RPMI8226 (cell line): ENCODE measurements at regions not wholly inside any gene's neighbourhood (a gene's known extent, or its start where the extent isn't known, plus 50 kb on each side); places are given as distances from the start of the nearest gene placed in this dataset.

Experiments used
- DNase-seq: peaks from one replicate; pipeline ENCODE4 v3.0.0-alpha.2; 2015

- no peak for DNase-seq
Observed at GRCh38 chr19:29324717-29325116, 111.8 kb upstream of the UQCRFS1 start.

- DNase-seq = no peak
Observed at GRCh38 chr19:29325241-29325975, 112.5 kb upstream of the UQCRFS1 start.

- no peak for DNase-seq
Observed at GRCh38 chr19:29326351-29326750, 113.4 kb upstream of the UQCRFS1 start.

DNA sequence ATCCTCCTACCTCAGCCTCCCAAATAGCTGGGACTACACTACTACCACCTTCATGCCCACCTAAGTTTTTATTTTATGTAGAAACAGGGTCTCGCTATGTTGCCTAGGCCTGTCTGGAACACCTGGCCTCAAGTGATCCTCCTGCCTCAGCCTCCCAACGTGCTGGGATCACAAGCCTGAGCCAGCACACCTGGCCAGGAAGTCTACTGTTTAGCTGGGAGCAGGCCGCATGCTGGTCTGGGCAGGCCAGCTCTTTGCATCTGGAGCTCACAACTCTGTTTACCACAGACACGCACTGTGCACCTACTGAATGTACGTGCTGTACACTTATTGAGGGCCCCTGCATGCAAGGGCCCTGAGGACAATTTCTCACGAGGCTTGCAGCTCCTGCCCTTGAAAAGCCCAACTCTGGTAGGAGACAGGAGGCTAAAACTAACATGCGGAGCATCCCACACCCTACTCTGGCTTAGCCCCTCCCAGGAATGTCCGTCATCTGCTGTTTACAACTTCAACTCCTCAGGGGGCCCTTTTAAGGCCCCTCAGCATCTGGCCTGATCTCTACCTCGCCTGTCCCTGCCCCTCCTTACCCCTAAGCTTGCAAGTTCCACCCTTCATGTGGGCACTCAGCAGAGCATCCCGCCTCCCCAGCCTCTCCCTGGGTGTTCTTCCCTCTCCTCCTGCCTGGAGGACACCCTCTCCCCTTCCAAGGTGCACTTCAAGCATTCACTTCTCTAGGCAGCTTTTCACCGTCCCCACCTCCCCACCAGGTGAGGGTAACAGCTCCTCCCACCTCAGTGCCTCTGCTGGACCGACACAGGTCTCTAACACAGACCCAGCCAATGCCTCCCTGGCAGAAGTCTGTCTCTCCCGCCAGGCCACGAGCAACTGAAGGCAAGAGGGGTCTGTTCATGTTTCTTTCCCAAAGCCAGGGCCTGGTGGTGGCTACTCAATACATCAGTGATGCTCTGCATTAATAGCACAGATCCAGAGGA lies 114.2 kb upstream of the UQCRFS1 start:
- DNase-seq = no peak

DNA sequence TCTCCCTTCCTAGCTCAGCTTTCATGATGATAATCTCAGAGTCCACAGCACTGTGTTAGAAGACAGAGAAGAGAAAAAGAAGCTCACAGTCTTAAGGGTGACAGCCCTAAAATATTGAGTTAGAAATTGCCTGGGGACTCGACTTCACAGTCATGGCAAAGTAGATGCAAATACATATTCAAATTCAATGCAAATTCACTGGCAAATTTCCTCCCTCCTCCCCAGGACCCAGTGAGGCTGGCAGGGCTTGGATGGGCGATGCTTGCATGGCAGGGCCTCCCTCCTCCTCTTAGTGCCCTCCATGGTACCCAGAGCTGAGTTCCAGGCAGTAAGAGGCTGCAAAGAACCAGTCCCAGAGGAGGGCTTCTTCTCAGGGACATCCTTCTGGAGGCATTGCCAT lies 115.6 kb upstream of the UQCRFS1 start:
- DNase-seq = no peak

- peak; percentile 42 for DNase-seq
Observed at GRCh38 chr19:29329460-29330134, 116.6 kb upstream of the UQCRFS1 start.

DNA sequence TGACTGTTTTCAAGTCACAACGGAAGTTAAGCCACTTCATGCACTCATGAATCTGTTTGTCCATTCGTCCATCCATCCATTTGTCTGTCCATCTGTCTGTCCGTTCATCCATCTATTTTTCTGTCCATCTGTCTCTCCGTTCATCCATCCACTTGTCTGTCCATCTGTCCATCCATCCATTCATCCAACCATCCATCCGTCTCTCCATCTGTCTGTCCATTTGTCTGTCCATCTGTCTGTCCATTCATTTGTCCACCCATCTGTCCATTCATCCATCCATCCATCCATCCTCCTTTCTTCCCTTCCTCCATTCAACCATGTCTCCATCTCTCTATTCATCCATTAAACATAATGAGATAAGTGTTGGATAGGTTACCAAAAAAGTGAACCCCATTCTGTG lies 123.5 kb upstream of the UQCRFS1 start:
- no peak for DNase-seq

DNA sequence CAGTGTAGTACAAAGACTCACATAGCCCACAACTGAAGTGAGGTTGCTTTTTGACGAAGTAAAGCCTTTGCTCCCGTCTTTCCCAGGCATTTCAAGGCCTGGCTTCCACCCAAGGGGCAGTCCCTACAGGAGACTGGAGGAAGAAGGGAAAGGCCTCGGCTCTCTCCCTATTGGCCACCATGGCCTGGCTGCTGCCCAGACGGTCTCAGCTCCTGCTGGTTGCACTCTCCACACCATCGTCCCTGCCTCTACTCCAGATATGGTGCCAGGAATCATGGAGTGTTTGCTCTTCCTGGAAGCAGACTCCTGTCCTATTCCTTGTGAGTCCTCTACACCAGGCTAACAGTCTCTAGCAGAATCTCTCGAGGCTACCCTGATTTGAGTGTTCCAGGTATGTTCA lies 124.1 kb upstream of the UQCRFS1 start:
- DNase-seq = no peak

DNA sequence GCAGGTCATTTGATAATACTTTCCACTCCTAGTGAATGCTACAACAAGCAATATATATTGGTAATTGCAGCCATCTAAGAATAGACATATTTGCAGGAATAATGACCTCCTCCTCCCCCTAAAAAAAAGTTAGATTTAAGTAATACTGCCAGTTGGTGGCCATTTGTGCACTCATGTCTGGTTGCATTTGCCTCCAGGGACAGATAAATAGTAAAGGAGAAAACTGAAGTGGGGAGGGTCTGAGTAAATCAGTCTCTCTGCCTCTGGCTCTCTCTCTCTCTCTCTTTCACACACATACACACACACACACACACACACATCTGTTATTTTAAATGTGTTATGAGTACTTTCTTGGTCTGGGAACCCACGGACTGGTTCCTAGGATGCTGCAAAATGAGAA lies 125.5 kb upstream of the UQCRFS1 start:
- DNase-seq = no peak

- no peak for DNase-seq
Observed at GRCh38 chr19:29342721-29343120, 129.8 kb upstream of the UQCRFS1 start.

DNA sequence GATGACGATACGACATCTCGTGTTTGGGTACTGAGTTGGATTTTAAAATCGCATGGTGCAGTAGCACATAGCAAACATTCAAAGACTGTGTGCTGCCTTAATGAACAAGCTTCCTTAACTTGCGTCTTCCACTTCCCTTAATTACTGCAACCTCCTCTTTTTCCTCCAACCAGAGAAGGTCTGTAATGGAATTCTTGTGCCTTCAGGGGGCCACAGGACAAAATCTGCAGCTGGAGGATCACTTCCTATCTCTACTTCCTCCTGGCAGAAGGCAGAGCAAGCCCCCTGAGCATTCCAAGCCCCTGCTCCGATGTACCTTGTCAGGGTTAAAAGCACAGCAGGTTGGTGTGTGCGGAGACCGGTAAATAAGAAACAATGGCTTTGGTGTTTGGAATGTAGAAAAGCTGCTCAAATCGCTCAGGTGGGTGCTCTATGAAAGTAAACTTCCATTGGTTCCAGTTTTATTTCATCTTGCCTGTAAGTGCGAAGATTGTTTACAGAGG lies 151.3 kb upstream of the UQCRFS1 start:
- no peak for DNase-seq

DNA sequence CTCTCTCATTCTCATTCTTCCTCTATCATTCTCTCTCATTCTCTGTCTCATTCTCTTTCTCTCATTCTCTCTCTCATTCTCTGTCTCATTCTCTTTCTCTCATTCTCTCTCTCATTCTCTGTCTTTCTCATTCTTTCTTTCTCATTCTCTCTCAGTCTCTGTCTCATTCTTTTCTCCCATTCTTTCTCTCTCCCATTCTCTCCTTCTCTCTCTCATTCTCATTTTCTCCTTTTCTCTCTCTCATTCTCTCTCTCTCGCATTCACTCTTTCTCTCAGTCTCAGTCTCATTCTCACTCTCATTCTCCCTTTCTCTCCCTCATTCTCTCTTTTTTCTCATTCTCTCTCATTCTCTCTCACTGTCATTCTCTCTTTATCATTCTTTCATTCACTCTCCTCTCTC lies 152.0 kb upstream of the UQCRFS1 start:
- no peak for DNase-seq

DNA sequence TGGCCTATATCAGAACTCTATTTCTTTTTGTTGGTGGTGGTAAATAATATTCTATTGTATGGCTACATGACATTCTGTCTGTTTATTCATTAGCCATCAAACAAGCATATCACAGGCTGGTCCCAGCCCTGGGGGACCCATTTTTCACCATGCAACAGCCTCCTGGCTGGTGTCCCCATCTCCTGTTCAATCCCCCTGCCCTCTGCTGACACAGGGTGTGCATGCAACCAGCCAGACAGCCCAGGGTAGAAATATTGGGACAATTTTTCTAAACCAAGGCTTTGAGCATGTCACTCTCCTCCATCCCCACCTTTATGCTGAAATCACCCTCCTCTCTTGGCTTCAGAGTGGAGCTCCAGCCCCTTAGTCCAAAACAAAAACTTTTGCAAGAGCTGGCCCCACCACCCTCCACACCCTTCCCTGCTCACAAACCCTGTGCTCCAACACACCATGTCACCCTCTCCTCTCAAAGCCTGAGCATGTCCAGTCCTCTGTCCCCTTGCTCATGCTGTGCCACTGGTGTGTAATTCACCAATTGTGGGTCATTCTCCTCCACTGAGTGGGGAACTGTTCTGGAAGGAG lies 153.0 kb upstream of the UQCRFS1 start:
- no peak for DNase-seq

DNA sequence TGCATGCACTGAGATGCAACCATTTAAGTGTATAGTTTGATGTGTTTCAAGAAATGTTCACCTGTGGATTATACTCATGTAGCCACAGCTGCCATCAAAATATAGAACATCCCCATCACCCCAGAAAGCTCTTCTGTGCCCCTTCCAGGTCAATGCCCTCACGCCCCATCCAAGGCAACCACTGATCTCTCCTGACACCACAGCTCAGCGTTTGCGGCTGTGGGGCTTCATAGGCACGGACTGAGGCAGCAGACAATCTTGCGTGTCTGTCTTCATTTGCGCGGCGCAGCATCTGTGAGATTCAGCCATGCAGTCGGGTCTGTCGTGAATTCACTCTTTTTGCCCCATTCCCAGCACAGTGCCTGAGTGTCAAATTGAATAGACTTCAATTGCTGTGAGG lies 153.8 kb upstream of the UQCRFS1 start:
- DNase-seq = no peak

GRCh38 chr19:29367791-29368222 lies 154.9 kb upstream of the UQCRFS1 start:
- no peak for DNase-seq

- no peak for DNase-seq
Observed at GRCh38 chr19:29370276-29370675, 155.5 kb upstream of the VSTM2B start.

DNA sequence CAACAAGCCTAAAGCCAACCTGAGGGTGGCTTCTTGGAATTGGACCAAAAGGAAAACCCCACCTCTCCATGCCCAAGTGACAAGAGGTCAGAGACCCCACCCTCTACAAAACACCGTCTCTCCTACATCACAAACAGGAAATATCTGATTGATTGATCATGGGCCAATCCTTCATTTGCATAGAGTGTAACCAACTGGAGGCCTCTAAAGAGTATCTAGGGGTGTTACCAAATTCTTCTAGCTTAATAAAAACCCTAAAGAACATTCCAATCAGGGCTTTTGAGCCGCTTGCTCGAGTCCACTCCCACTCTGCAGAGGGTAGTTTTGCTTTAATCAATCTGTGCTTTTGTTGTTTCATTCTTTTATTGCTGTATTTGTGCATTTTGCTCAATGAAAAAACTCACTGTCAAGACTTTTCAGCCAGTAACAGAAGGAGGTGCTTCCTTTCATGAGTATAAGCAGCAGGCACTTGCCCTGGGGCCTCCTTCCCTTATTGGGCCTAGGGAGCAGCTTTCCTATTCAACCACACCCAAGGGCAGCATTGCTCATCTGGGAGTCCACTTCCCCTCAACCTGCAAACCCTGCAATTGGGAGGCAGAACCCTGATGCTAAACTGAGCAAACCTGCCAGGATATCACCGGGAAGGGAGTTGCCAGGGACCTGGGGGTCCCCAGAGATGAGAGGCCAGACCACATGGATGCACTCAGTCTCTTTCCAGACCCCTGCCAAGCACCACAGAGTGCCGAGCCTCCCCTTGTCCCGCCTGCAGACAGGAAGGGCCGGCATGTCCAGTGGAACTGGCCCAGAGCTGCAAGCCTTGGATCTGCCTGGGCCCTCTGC lies 154.3 kb upstream of the VSTM2B start:
- no peak for DNase-seq

- DNase-seq = no peak
Observed at GRCh38 chr19:29372091-29372415, 153.7 kb upstream of the VSTM2B start.

DNA sequence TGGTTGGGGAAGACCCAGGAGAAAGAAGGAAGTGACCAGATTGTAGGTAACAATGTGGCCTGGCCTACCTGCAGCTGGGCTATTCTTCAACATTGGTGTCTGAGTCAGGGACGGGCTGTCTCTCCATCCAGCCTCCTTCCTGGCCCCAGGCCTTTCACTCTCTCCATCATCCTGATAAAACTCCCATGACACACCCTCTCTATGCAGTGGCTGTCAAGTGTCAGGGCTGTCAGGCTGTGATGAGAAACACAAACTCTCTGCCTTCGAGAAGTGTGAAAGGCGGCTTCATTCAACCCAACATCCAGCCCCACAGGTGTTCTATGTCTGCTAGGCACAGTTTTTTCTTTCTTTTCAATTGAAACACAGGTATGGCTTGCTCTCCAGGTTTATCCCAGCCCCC lies 153.3 kb upstream of the VSTM2B start:
- no peak for DNase-seq

DNA sequence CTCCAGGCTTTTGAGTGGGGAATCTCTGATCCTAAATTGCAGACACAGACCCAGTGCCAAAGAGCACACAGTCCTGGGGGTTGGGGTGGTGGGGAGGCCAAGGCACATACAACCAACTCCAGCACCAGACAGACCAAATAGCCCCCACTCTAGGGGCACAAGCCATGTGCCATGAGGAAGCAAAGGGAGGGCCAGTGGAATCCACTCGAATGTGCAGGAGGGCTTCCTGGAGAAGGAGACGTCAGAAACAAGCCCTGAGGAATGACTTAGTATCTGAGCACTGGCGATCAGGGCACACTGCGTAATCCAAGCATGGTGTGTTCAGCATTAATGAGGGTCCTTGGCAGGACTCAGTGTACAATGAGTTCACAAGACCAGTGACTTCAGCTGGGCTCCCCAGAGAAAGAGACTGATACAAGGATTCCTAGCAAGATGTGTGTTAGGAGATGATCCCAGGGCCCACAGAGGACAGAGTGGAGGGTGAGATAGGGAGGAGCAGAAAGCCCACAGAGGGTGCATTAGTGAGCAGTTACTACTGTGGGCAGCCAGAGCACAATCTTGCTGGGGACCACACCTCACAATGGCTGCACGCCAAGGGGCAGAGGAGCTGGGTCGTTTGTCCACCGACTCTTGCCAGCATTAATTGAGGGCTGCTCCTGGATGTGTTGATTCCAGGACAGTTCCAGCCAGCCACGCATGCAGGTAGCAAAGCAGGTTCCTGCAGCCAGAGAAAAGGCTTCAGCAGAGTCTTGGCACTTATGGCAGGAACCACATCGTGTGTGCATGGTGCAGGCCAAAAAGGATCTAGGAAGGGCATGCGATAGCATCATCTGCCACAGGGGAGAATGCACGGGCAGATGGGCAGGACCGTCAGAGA lies 152.6 kb upstream of the VSTM2B start:
- DNase-seq = no peak
